Neutrophil (primary cell): ENCODE measurements at regions not wholly inside any gene's neighbourhood (a gene's known extent, or its start where the extent isn't known, plus 50 kb on each side); places are given as distances from the start of the nearest gene placed in this dataset.

Source experiments
- H3K27ac ChIP-seq: fragments of 200-600 bp; sonication (generic); 2 replicates; pipeline ENCODE4 v1.5.1; 2016; ENCODE audit warnings: mild to moderate bottlenecking, moderate library complexity
- H3K27me3 ChIP-seq: fragments of 200-600 bp; sonication (generic); 2 replicates; pipeline ENCODE4 v1.6.0; 2016; ENCODE audit warnings: mild to moderate bottlenecking
- H3K36me3 ChIP-seq: fragments of 200-600 bp; sonication (generic); 2 replicates; pipeline ENCODE4 v1.5.1; 2017
- H3K4me1 ChIP-seq, 2 experiments: fragments of 200-600 bp in 1 of 2; sonication (generic) in 1 of 2; 1 replicate in 1 of 2; 2 replicates in 1 of 2; pipeline versions ENCODE4 v1.5.1 to v1.6.1; 2013 to 2016; ENCODE audit warnings: low read depth in 1 of 2, low read length in 1 of 2, mild to moderate bottlenecking in 1 of 2, moderate library complexity in 1 of 2; ENCODE audit not compliant: control insufficient read depth in 1 of 2, insufficient read depth in 1 of 2
- H3K4me3 ChIP-seq, 2 experiments: fragments of 200-600 bp in 1 of 2; sonication (generic) in 1 of 2; 1 replicate in 1 of 2; 2 replicates in 1 of 2; pipeline ENCODE4 v1.5.1; 2013 to 2016; ENCODE audit warnings: low read depth in 1 of 2, low read length in 1 of 2, mild to moderate bottlenecking in 1 of 2, moderate library complexity in 1 of 2
- H3K9me3 ChIP-seq: fragments of 200-600 bp; sonication (generic); 2 replicates; pipeline ENCODE4 v1.5.1; 2016
- CTCF ChIP-seq: fragments of 200-600 bp; sonication (generic); IDR thresholded peaks from 2 replicates; pipeline ENCODE4 v1.5.1; 2016; ENCODE audit warnings: antibody characterized with exemption

GRCh38 chr5:174211277-174211626 lies 165.7 kb downstream of the NSG2 start:
- no peak for TF ChIP-seq CTCF
- no peaks in the 10 kb centered on the region for H3K4me1 ChIP-seq
- no peaks in the 10 kb centered on the region for H3K9me3 ChIP-seq
- no peak overlapping the region for H3K27ac ChIP-seq
- no peaks in the 10 kb centered on the region for H3K36me3 ChIP-seq
- H3K4me3 ChIP-seq = no peak overlapping the region
- peaks cover 8% of the 10 kb centered on the region for H3K27me3 ChIP-seq

DNA sequence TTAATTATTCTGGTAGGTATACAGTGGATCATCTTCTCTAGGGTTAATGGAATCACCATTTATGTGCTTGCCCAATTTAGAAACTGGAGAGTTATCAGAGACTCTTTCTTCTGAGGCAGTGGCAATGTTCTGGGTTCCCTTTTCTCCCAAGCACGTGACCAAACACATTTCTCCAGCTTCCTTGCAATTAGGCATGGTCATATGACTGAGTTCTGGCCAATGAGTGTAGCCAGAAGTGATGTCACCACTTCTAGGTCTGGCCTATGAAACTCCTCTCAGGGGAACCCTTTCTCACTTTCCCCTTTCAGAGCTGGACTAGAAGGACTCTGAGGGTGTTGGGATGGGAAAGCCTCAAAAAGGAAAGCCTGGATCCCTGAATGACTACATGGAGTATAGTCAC lies 172.0 kb downstream of the NSG2 start:
- H3K4me1 ChIP-seq = no peaks in the 10 kb centered on the region
- no peak overlapping the region for H3K27ac ChIP-seq
- H3K9me3 ChIP-seq = no peaks in the 10 kb centered on the region
- no peak overlapping the region for H3K4me3 ChIP-seq
- H3K36me3 ChIP-seq = no peaks in the 10 kb centered on the region
- TF ChIP-seq CTCF = no peak
- no peaks in the 10 kb centered on the region for H3K27me3 ChIP-seq

DNA sequence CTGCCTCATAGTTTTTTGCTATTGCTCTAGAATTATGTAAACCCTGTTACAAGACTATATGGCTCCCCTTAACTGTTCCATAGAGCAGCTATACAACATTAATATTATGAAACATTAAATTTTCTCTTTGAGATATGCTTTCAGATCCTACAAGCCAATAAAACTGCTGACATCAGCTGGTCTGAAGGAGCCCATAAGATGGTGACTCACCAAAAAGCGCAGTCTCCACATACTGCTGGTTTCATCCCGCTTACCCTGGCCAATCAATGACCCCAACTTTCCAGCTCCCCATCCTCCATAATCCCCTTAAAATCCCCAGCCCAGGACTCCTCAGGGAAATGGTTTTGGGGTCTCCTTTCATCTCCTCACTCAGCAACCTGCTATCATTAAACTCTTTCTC lies 172.7 kb downstream of the NSG2 start:
- H3K9me3 ChIP-seq = no peaks in the 10 kb centered on the region
- no peak overlapping the region for H3K27ac ChIP-seq
- no peaks in the 10 kb centered on the region for H3K36me3 ChIP-seq
- H3K27me3 ChIP-seq = peaks cover 3% of the 10 kb centered on the region
- no peak for TF ChIP-seq CTCF
- no peaks in the 10 kb centered on the region for H3K4me1 ChIP-seq
- no peak overlapping the region for H3K4me3 ChIP-seq

DNA sequence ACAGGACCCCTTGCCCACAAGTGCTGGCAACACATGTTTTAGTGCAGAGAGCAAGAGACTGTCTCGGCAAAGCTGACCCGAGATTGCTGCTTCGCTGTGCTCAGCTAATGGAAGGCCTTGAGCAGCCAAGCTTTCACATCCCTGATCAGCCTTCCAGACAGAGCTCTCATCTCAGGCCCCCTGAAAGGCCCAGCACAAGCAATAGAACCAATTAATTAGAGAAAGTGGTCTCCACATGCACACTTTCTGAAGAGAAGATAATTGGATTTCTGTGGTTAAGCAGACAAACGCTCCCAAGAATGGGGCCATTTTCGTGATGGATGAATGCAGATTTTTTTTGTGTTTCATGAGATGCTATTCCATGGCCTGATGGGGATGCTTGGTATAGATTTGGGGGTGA lies 174.9 kb downstream of the NSG2 start:
- Histone ChIP-seq H3K9me3 (no peaks in the 10 kb centered on the region), H3K36me3 (no peaks in the 10 kb centered on the region), H3K4me1 (no peaks in the 10 kb centered on the region), H3K27me3 (peaks cover 7% of the 10 kb centered on the region), H3K27ac (no peak overlapping the region), H3K4me3 (no peak overlapping the region)
- no peak for TF ChIP-seq CTCF

- Histone ChIP-seq H3K9me3 (no peaks in the 10 kb centered on the region), H3K36me3 (no peaks in the 10 kb centered on the region), H3K27ac (no peak overlapping the region), H3K27me3 (peaks cover 7% of the 10 kb centered on the region), H3K4me3 (no peak overlapping the region), H3K4me1 (no peaks in the 10 kb centered on the region)
- no peak for TF ChIP-seq CTCF
Measured at GRCh38 chr5:174221436-174221835, 175.9 kb downstream of the NSG2 start.

DNA sequence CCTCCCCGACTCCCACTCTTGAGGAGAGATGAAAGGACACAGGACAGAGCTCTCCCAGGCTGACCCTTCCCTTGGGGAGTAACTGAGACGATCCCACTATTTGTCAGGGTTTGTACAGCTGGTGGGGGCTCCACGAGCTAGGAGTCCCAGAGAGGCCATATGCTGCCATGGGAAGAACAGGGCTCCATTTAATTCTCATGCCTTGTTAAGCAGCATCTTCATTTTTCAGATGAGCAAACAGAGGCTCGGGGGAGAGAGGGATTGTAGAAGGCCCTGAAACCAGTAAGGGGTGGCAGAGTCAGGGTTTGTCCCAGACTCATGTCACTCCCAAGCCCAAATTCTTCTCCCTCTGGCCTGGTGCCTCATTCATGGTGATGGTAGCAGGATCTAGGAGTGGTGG lies 176.4 kb downstream of the NSG2 start:
- no peaks in the 10 kb centered on the region for H3K36me3 ChIP-seq
- H3K4me3 ChIP-seq = no peak overlapping the region
- TF ChIP-seq CTCF = no peak
- H3K4me1 ChIP-seq = no peaks in the 10 kb centered on the region
- no peaks in the 10 kb centered on the region for H3K9me3 ChIP-seq
- no peak overlapping the region for H3K27ac ChIP-seq
- peaks cover 7% of the 10 kb centered on the region for H3K27me3 ChIP-seq
